Naive B cell (primary cell): ENCODE measurements at regions not wholly inside any gene's neighbourhood (a gene's known extent, or its start where the extent isn't known, plus 50 kb on each side); places are given as distances from the start of the nearest gene placed in this dataset.
"Not testable (repeated sequence)": the region's sequence is repeated elsewhere in the genome, so short reads cannot be mapped to it uniquely, and the experiment has no call there.

Experiments used
- ATAC-seq, 2 donors: fragments of 150-1000 bp; cut with Tn5 transposase; 2 replicates each; pipeline ENCODE4 v1.10.0; 2021; ENCODE audit warnings: low read depth in 2 of 2, mild to moderate bottlenecking in 2 of 2, moderate library complexity in 2 of 2
- DNase-seq: peaks from one replicate; pipeline ENCODE4 v3.0.0; 2022
- H3K27ac Mint-ChIP-seq, 6 donors: one replicate each; pipeline ENCODE4 v1.8.0; 2020 to 2022; ENCODE audit warnings: mild to moderate bottlenecking in 6 of 6, mixed read lengths in 6 of 6, moderate library complexity in 5 of 6, inconsistent platforms in 2 of 6
- H3K27me3 Mint-ChIP-seq, 3 donors: one replicate each; pipeline ENCODE4 v1.8.0; 2021 to 2022; ENCODE audit warnings: mixed read lengths in 3 of 3, mild to moderate bottlenecking in 1 of 3
- H3K36me3 Mint-ChIP-seq, 2 donors: one replicate each; pipeline ENCODE4 v1.8.0; 2020 to 2022; ENCODE audit warnings: mixed read lengths in 2 of 2, inconsistent platforms in 1 of 2, mild to moderate bottlenecking in 1 of 2
- H3K4me1 Mint-ChIP-seq, 3 donors: one replicate each; pipeline ENCODE4 v1.8.0; 2020 to 2022; ENCODE audit warnings: mixed read lengths in 3 of 3, inconsistent platforms in 1 of 3, mild to moderate bottlenecking in 1 of 3, moderate library complexity in 1 of 3
- H3K4me3 Mint-ChIP-seq, 8 donors: one replicate each; pipeline ENCODE4 v1.8.0; 2020 to 2022; ENCODE audit warnings: mild to moderate bottlenecking in 8 of 8, mixed read lengths in 8 of 8, moderate library complexity in 8 of 8, inconsistent platforms in 2 of 8
- H3K9me3 Mint-ChIP-seq, 7 donors: one replicate each; pipeline ENCODE4 v1.8.0; 2020 to 2022; ENCODE audit warnings: mixed read lengths in 7 of 7, mild to moderate bottlenecking in 5 of 7, inconsistent platforms in 2 of 7, moderate library complexity in 1 of 7

DNA sequence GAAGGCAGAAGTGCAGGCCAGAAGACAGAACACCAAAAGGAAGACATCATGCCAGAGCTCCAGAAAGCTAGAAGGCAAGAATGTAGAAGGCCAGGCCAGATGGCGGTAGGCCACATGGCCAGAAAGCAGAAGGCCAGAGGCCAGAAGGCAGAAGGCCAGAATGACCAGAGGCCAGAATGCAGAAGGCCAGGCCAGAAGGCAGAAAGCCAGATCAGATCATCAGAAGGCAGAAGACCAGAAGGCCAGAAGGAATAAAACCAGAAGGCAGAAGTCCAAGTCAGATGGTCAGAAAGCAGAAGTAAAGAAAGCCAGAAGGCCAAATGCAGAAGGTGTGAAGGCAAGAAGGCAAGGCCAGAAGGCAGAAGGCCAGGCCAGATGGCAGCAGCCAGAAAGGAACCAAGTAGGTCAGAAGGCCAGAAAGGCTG lies 185.0 kb downstream of the TUBA3C start:
- Mint-ChIP-seq H3K4me3 (peak overlapping the region in 1 of 8 donors; percentile 71), H3K27me3 (no peaks in the 10 kb centered on the region), H3K27ac (no peak overlapping the region), H3K36me3 (peaks cover 0 to 13% of the 10 kb centered on the region in 2 donors), H3K9me3 (peaks cover 2 to 49% (median 17%) of the 10 kb centered on the region in 7 donors), H3K4me1 (no peaks in the 10 kb centered on the region)
- no peak for DNase-seq
- ATAC-seq, result no peak

DNA sequence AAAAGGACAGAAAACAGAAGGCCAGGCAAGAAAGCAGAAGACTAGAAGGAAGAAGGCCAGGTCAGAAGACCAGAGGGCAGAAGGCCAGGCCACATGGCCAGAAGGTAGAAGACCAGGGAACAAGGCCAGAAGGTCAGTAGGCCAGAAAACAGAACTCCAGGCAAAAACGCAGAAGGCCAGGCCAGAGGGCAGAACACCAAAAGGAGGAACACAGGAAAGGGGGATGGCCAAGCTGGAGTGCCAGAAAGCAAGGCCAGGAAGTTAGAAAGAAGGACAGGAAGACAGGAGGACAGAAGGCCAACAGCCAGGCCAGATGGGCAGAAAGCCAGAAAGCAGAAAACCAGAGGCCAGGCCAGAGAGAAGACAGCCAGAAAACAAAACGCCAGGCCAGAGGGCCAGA lies 185.4 kb downstream of the TUBA3C start:
- Mint-ChIP-seq H3K36me3 (peaks cover 0 to 14% of the 10 kb centered on the region in 2 donors), H3K4me3 (no peak overlapping the region), H3K27ac (no peak overlapping the region), H3K4me1 (no peaks in the 10 kb centered on the region), H3K9me3 (peaks cover 0 to 52% (median 17%) of the 10 kb centered on the region in 7 donors), H3K27me3 (no peaks in the 10 kb centered on the region)
- no peak for ATAC-seq
- DNase-seq, result no peak

DNA sequence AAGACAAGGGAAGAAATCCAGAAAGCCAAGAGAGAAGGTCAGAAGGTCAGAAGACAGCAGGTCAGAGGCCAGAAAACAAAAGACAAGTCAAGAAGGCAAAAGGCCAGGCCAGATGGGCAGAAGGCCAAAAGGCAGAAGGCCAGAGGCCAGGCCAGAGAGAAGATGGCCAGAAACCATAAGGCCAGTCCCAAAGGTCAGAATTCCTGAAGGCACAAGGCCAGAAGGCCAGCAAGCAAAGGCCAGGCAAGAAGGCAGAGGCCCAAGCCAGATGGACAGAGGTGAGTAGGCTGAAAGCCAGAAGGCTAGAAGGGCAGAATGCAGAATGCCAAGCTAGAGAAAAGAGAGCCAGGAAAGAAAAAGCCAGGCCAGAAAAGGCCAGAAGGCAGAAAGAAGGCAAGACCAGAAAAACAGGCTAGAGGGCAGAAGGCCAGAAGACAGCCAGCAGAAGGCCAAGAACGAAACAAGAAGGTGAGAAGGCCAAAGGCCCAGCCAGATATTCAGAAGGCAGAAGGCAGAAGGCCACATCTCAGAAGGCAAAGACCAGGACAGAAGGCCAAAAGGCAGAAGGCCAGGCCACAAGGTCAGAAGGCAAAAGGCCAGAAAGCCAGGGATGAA lies 186.3 kb downstream of the TUBA3C start:
- no peak overlapping the region for H3K27ac Mint-ChIP-seq
- peaks cover 0 to 14% of the 10 kb centered on the region in 2 donors for H3K36me3 Mint-ChIP-seq
- H3K9me3 Mint-ChIP-seq, result peaks cover 0 to 53% (median 17%) of the 10 kb centered on the region in 7 donors

DNA sequence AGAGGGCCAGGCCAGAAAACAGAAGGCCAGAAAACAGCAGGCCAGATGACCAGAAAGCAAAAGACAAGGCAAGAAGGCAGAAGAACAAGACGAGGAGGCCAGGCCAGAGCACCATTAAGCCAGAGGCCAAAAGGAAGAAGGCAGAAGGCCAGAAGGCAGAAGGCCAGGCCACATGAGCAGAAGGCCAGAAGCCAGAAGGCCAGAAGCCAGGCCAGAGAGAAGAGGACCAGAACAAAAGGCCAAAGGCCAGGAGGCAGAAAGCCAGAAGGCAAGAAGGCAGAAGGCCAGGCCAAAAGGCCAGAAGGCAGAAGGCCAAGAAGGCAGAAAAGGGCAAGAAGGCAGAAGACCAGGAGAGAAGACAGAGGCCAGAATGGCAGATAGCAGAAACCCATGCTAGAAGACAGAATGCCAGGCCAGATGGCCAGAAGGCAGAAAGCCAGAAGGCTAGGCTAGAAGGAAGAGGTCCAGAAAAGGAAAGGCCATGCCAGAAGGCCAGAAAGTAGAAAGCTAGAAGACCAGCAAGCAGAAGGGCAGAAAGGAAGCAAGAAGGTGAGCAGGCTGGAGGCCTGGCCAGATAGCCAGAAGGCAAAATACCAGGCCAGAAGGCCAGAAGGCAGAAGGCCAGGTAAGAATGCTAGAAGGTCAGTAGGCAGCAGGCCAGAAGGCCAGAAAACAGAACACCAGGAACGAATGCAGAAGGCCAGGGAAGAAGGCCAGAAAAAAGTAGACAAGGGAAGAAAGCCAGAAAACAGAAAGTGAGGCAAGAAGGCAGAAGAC lies 187.6 kb downstream of the TUBA3C start:
- Mint-ChIP-seq H3K9me3 (peaks cover 0 to 58% (median 19%) of the 10 kb centered on the region in 7 donors), H3K4me3 (no peak overlapping the region), H3K4me1 (no peaks in the 10 kb centered on the region), H3K36me3 (peaks cover 0 to 14% of the 10 kb centered on the region in 2 donors), H3K27ac (no peak overlapping the region), H3K27me3 (no peaks in the 10 kb centered on the region)
- no peak for DNase-seq
- no peak for ATAC-seq

More for the DNA sequence above, 186.3 kb downstream of the TUBA3C start:
- no peaks in the 10 kb centered on the region for H3K27me3 Mint-ChIP-seq
- H3K4me1 Mint-ChIP-seq, result no peaks in the 10 kb centered on the region
- no peak for ATAC-seq
- no peak overlapping the region for H3K4me3 Mint-ChIP-seq
- no peak for DNase-seq

DNA sequence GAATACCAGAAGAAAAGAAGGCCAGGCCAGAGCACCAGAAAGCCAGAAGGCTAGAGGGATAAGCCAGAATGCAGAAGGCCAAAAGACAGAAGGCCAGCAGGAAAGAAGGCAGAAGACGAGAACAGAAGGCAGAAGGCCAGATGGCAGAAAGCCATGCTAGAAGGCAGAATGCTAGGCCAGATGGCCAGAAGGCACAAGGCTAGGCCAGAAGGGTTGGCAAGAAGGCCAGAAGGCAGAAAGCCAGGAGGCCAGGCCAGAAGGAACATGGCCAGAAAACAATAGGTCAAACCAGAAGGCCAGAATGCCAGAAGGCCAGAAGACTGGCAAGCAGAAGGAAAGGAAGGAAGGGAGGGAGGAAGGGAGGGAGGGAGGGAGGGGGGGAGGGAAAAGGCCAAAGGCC lies 188.8 kb downstream of the TUBA3C start:
- ATAC-seq, result no peak
- peak overlapping the region in 1 of 6 donors; percentile 22 for H3K27ac Mint-ChIP-seq
- no peak overlapping the region for H3K4me3 Mint-ChIP-seq
- no peak for DNase-seq
- no peaks in the 10 kb centered on the region for H3K27me3 Mint-ChIP-seq
- peaks cover 0 to 14% of the 10 kb centered on the region in 2 donors for H3K36me3 Mint-ChIP-seq
- peaks cover 0 to 53% (median 19%) of the 10 kb centered on the region in 7 donors for H3K9me3 Mint-ChIP-seq
- H3K4me1 Mint-ChIP-seq, result no peaks in the 10 kb centered on the region

DNA sequence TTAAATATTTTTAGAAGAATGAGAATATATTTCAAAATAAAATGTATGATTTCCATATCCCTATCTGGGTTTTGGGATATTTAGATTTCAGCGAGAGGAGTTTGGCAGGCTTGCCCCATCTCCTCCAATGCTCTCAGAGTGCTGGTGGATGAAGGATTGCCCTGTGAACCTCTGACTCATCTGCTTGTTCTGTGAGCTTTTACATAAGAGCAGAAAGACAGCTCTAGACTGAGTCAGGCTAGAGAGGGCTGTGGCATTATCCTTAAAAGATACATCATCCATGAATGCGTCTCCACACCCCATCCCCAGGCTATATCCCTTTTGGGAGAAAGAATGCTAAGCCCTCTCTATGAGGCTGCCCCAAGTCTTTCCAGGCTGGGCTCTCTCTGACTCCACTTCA lies 190.6 kb downstream of the TUBA3C start:
- H3K36me3 Mint-ChIP-seq, result peaks cover 0 to 14% of the 10 kb centered on the region in 2 donors
- no peak for ATAC-seq
- no peak for DNase-seq
- no peak overlapping the region for H3K4me3 Mint-ChIP-seq
- peaks cover 0 to 49% (median 20%) of the 10 kb centered on the region in 7 donors for H3K9me3 Mint-ChIP-seq
- no peaks in the 10 kb centered on the region for H3K27me3 Mint-ChIP-seq
- H3K27ac Mint-ChIP-seq, result no peak overlapping the region
- no peaks in the 10 kb centered on the region for H3K4me1 Mint-ChIP-seq

DNA sequence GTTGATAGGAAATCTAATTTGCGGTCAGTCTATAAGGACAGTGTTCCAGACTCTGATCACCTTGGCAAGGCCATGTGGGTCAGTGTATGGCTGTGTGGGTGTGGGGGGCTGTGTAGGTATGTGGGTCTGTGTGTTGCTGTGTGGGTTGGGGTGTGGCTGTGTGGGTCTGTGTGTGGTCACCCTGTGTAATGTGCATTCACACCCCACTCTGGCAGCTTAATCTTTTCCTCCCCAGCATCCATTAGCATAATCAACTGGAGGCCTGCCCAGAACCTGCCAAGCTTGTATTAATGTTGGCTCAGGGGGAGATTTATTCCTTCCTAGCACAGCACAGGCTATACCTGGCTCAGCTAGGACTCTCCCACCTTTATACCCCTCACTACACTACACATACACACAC lies 203.2 kb downstream of the TUBA3C start:
- H3K27ac Mint-ChIP-seq, result no peak overlapping the region

DNA sequence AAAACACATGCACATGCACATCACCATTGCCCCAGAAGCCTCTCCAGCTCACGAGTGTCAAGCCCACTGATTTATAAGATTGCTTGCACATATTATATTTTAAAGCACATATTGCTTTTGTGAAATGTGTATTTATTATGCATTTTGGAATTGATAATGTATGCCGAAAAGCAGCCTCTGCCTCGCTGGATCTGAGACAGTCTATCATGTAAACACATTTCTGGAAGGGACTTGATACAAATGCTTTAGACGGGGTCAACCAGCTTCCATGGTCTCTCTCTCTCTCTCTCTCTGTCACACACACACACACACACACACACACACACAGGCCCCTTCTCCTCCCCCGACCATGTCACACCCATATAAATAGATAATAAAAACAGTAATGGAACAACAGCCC lies 203.8 kb downstream of the TUBA3C start:
- Mint-ChIP-seq H3K4me1 (no peaks in the 10 kb centered on the region), H3K9me3 (peaks cover 3 to 12% (median 9%) of the 10 kb centered on the region in 7 donors), H3K4me3 (no peak overlapping the region), H3K27ac (no peak overlapping the region), H3K27me3 (no peaks in the 10 kb centered on the region), H3K36me3 (no peaks in the 10 kb centered on the region)
- DNase-seq (no peak), ATAC-seq (no peak)

More for the DNA sequence above, 203.2 kb downstream of the TUBA3C start:
- no peak for DNase-seq
- Mint-ChIP-seq H3K4me1 (no peaks in the 10 kb centered on the region), H3K4me3 (no peak overlapping the region), H3K36me3 (no peaks in the 10 kb centered on the region), H3K27me3 (no peaks in the 10 kb centered on the region), H3K9me3 (peaks cover 6 to 18% (median 9%) of the 10 kb centered on the region in 7 donors)
- no peak for ATAC-seq

DNA sequence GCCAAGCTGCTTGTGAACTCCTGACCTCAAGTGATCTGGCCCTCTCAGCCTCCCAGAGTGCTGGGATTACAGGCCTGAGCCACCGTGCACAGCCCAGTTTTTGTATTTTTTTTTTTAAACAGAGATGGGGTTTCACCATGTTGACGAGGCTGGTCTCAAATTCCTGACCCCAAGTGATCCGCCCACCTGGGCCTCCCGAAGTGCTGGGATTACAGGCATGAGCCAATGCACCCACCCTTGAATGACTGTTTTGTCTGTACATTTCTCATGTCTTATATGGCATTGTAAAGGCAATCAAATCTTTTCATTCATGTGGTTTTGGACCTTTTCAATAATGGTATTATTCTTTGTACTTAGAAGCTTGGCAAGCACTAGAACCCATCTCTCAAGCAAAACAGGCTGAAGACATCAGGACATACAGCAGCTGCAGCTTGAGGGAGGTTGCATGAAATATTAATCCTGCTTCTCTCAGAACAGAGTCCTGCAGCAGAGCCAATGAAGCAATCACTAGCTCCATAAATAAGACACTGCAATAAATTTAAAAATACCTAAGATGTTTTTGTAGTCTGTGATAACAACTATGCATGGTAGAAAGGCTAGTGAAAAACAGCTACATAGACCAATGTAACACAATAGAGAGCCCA lies 209.9 kb downstream of the TUBA3C start:
- no peaks in the 10 kb centered on the region for H3K27me3 Mint-ChIP-seq

DNA sequence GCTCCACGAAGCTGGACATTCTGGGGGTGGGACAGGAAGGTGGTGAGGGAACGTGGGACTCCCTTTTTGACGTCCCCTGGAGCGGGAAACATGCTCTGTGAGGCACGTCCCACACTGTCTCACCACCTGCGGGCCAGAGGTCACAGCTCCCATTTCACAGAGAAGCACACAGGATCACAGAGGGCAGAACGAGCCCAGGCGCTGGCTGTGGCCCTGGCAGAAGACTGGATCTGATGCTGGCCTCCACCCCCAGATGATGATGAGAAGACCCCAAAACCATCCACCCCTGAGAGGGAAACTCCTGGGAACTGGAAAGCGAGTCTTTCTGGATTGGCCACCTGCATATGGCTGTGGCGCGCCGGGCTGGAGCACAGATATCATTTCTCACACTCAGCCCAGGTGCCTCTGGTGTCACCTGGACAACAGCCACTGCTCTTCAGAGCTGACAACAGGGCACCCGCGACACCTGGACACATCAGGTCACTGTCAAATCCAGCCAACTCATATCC lies 216.2 kb downstream of the TUBA3C start:
- Mint-ChIP-seq H3K27ac (no peak overlapping the region), H3K4me1 (no peaks in the 10 kb centered on the region), H3K9me3 (peaks cover 0 to 11% (median 5%) of the 10 kb centered on the region in 7 donors), H3K27me3 (no peaks in the 10 kb centered on the region), H3K36me3 (no peaks in the 10 kb centered on the region), H3K4me3 (no peak overlapping the region)
- ATAC-seq (no peak), DNase-seq (no peak)

More for the DNA sequence above, 209.9 kb downstream of the TUBA3C start:
- no peaks in the 10 kb centered on the region for H3K36me3 Mint-ChIP-seq
- H3K9me3 Mint-ChIP-seq, result peaks cover 0 to 10% (median 4%) of the 10 kb centered on the region in 7 donors
- no peaks in the 10 kb centered on the region for H3K4me1 Mint-ChIP-seq
- H3K4me3 Mint-ChIP-seq, result no peak overlapping the region
- ATAC-seq (no peak), DNase-seq (no peak)
- H3K27ac Mint-ChIP-seq, result no peak overlapping the region

DNA sequence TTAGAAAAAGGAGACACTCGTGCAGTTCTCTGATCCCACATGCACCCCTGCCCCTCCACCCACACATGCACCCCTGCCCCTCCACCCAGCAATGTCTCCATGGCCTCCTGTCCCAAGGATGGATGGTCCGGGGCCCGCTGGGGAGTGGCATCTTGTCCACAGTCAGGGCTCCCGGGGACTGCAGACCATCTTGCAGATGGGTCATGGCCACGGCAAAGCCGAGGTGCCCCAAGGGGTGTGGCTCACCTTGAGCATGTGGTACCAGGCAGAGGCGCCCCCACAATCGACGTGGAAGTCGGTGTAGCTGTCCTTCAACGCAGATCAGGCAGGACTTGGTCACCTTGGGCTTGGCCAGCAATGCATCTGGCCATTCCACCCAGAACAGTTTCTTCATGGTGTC lies 216.7 kb downstream of the TUBA3C start:
- Mint-ChIP-seq H3K27ac (no peak overlapping the region), H3K9me3 (peaks cover 0 to 12% (median 5%) of the 10 kb centered on the region in 7 donors), H3K4me1 (no peaks in the 10 kb centered on the region), H3K4me3 (no peak overlapping the region), H3K36me3 (no peaks in the 10 kb centered on the region), H3K27me3 (no peaks in the 10 kb centered on the region)
- DNase-seq (no peak), ATAC-seq (no peak)

DNA sequence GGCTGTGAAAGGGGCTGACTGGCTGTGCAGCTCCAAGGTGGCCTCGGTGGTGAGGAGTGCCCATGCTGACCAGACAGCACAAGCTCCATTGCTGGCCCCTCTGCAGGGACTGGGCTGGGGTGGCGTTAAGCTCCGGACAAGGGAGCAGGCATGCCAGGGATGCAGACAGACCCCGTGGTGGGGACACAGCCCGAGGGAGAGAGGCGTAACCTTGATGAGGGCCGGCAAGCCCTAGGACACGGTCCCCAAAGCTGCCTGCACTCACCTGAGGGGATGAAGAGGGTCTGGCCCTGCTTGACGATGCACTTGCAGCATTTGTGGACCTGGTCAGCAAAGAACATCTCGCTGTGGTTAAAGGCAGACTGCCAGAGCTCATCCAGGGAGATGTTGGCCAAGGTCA lies 217.9 kb downstream of the TUBA3C start:
- not testable (repeated sequence) for H3K4me1 Mint-ChIP-seq, H3K36me3 Mint-ChIP-seq, DNase-seq, H3K27me3 Mint-ChIP-seq, ATAC-seq, H3K27ac Mint-ChIP-seq, H3K4me3 Mint-ChIP-seq
- H3K9me3 Mint-ChIP-seq, result peaks cover 0 to 11% (median 6%) of the 10 kb centered on the region in 7 donors

DNA sequence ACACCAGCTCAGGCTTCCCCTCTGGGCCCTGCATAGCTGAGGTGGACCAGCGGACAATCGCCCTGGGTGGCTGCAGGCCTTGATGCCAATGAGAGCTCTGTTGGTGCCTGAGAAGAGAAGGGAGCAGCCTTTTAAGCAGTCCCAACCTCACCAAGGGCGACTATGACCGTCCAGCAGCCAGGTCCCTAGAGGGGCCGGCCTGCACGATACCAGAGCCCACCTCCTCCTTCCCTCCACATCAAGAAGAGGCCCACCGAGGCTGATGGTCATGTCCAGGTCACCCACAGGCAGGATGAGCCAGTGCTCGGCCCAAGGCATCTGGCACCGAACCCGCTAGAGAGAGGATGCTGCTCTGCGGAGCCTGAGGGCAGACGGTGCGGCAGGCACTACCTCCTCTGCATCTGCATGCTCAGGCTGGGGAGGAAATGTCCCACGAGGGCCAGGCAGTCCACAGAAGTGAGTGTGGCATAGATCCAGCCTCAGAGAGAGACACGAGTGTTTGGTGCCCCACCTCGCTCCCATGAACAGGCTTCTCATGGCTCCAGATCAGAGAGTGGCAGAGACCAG lies 219.4 kb downstream of the TUBA3C start:
- Mint-ChIP-seq H3K9me3 (peaks cover 0 to 16% (median 12%) of the 10 kb centered on the region in 7 donors), H3K4me1 (no peaks in the 10 kb centered on the region), H3K4me3 (no peak overlapping the region), H3K27me3 (no peaks in the 10 kb centered on the region), H3K27ac (no peak overlapping the region), H3K36me3 (peaks cover 0 to 4% of the 10 kb centered on the region in 2 donors)
- DNase-seq (no peak), ATAC-seq (no peak)
